ENCODE measurements at regions not wholly inside any gene's neighbourhood (a gene's known extent, or its start where the extent isn't known, plus 50 kb on each side); places are given as distances from the start of the nearest gene placed in this dataset.
A peak's percentile ranks its signal among the peaks of the same experiment; 100 is the strongest.

GRCh38 chr9:84587153-84587552, 82.4 kb upstream of the NTRK2 start:
- no peak for DNase-seq (ENCODE audit: low spot score)

- DNase-seq (ENCODE audit: low spot score) = no peak
These were observed 80.0 kb upstream of the NTRK2 start for GRCh38 chr9:84589542-84589941.

GRCh38 chr9:84590706-84591105, 78.8 kb upstream of the NTRK2 start:
- DNase-seq (ENCODE audit: low spot score) = no peak

- DNase-seq (ENCODE audit: low spot score) = no peak
These were observed 76.6 kb upstream of the NTRK2 start for GRCh38 chr9:84592918-84593317.

GRCh38 chr9:84593352-84593751, 76.2 kb upstream of the NTRK2 start:
- DNase-seq (ENCODE audit: low spot score) = no peak

GRCh38 chr9:84597131-84597530, 72.4 kb upstream of the NTRK2 start:
- DNase-seq (ENCODE audit: low spot score) = peak; percentile 35

GRCh38 chr9:84598921-84599636, 70.5 kb upstream of the NTRK2 start:
- no peak for DNase-seq (ENCODE audit: low spot score)

GRCh38 chr9:84600739-84601138, 68.8 kb upstream of the NTRK2 start:
- DNase-seq (ENCODE audit: low spot score) = no peak

GRCh38 chr9:84604223-84604622, 65.3 kb upstream of the NTRK2 start:
- DNase-seq (ENCODE audit: low spot score) = no peak

- DNase-seq (ENCODE audit: low spot score) = no peak
These were observed 59.8 kb upstream of the NTRK2 start for GRCh38 chr9:84609779-84610178.

- no peak for DNase-seq (ENCODE audit: low spot score)
These were observed 56.1 kb upstream of the NTRK2 start for GRCh38 chr9:84613431-84613830.

GRCh38 chr9:84615544-84615943, 54.0 kb upstream of the NTRK2 start:
- DNase-seq (ENCODE audit: low spot score) = no peak

- no peak for DNase-seq (ENCODE audit: low spot score)
These were observed 52.0 kb upstream of the NTRK2 start for GRCh38 chr9:84617411-84618029.

Measured in globus pallidus (tissue), 1 donor.